H1 (cell line): ENCODE measurements at regions not wholly inside any gene's neighbourhood (a gene's known extent, or its start where the extent isn't known, plus 50 kb on each side); places are given as distances from the start of the nearest gene placed in this dataset.

ENCODE experiments used
- CTCF ChIA-PET: fragments of 300-600 bp; sonication (Branson Sonifier 250); formaldehyde crosslinking; loops from one replicate; lab custom pipeline; 2021; ENCODE audit not compliant: partially characterized antibody; lab: Charles Lee
- POLR2A ChIA-PET: fragments of 300-600 bp; sonication (Branson Sonifier 250); formaldehyde crosslinking; loops from one replicate; lab custom pipeline; 2021; ENCODE audit warnings: inconsistent platforms; ENCODE audit not compliant: partially characterized antibody; lab: Charles Lee
- DNase-seq, 2 experiments: peaks; one replicate each; pipeline versions ENCODE4 v3.0.0 to v3.0.0-alpha.2; 2010 to 2022; ENCODE audit warnings: low spot score in 2 of 2, low read depth in 1 of 2, mixed read lengths in 1 of 2
- FAIRE-seq: peaks from 2 replicates; lab custom pipeline; 2011; peaks lifted over from hg19 to GRCh38; lab: Jason Lieb, UNC
- H2AFZ ChIP-seq: 2 replicates; pipeline ENCODE4 v1.8.1; 2012; ENCODE audit warnings: low read length, inconsistent platforms
- H2AK5ac ChIP-seq: 2 replicates; pipeline ENCODE4 v1.6.1; 2013; ENCODE audit warnings: low read depth, low read length
- H2BK120ac ChIP-seq: replicated peaks from 2 replicates; pipeline ENCODE3; 2013; ENCODE audit warnings: low read depth, low read length, inconsistent platforms
- H2BK12ac ChIP-seq: 2 replicates; pipeline ENCODE4 v1.6.1; 2013; ENCODE audit warnings: low read depth, low read length
- H2BK15ac ChIP-seq: 2 replicates; pipeline ENCODE4 v1.6.1; 2013; ENCODE audit warnings: low read length
- H2BK20ac ChIP-seq: 2 replicates; pipeline ENCODE4 v1.6.1; 2013; ENCODE audit warnings: low read length
- H2BK5ac ChIP-seq: 2 replicates; pipeline ENCODE4 v1.6.1; 2013; ENCODE audit warnings: low read depth, low read length
- H3K14ac ChIP-seq: 2 replicates; pipeline ENCODE4 v1.6.1; 2013; ENCODE audit warnings: inconsistent platforms; ENCODE audit not compliant: insufficient read length
- H3K18ac ChIP-seq: 2 replicates; pipeline ENCODE4 v1.6.1; 2013; ENCODE audit warnings: low read length; ENCODE audit errors: extremely low read depth
- H3K23ac ChIP-seq: 2 replicates; pipeline ENCODE4 v1.6.1; 2013; ENCODE audit warnings: inconsistent platforms; ENCODE audit not compliant: insufficient read length
- H3K23me2 ChIP-seq: 2 replicates; pipeline ENCODE4 v1.6.1; 2013; ENCODE audit warnings: low read depth, low read length
- H3K27ac ChIP-seq: 2 replicates; pipeline ENCODE4 v1.6.1; 2011; ENCODE audit warnings: low read depth, low read length, inconsistent platforms
- H3K27me3 ChIP-seq, 4 experiments: replicated peaks in 1 of 4; 1 replicate in 1 of 4; 2 replicates in 3 of 4; pipeline versions ENCODE4 v1.6.1 to v1.8.1; 2011 to 2013; ENCODE audit warnings: low read length in 3 of 4, mild to moderate bottlenecking in 3 of 4, inconsistent platforms in 2 of 4, mixed read lengths in 2 of 4, moderate library complexity in 1 of 4; ENCODE audit not compliant: control insufficient read depth in 3 of 4, insufficient read depth in 3 of 4; ENCODE audit errors: extremely low read depth in 1 of 4
- H3K36me3 ChIP-seq, 4 experiments: 2 replicates each; pipeline versions ENCODE4 v1.6.1 to v1.8.1; 2011 to 2013; ENCODE audit warnings: mild to moderate bottlenecking in 4 of 4, low read length in 3 of 4, moderate library complexity in 2 of 4, control low read depth in 1 of 4, inconsistent platforms in 1 of 4; ENCODE audit not compliant: insufficient read depth in 4 of 4, control insufficient read depth in 2 of 4
- H3K4ac ChIP-seq: replicated peaks from 2 replicates; pipeline ENCODE3; 2013; ENCODE audit warnings: low read length, low read depth, mixed read lengths, inconsistent platforms; ENCODE audit not compliant: insufficient read length
- H3K4me1 ChIP-seq, 4 experiments: replicated peaks in 1 of 4; 1 replicate in 1 of 4; 2 replicates in 3 of 4; pipeline versions ENCODE4 v1.6.1 to v1.8.1; 2011 to 2013; ENCODE audit warnings: low read length in 3 of 4, inconsistent platforms in 2 of 4, mixed read lengths in 1 of 4; ENCODE audit not compliant: insufficient read depth in 4 of 4, control insufficient read depth in 3 of 4
- H3K4me2 ChIP-seq, 2 experiments: 2 replicates each; pipeline versions ENCODE4 v1.6.1 to v1.8.1; 2011 to 2013; ENCODE audit warnings: low read depth in 2 of 2, low read length in 2 of 2, control low read depth in 1 of 2, inconsistent platforms in 1 of 2, mild to moderate bottlenecking in 1 of 2; ENCODE audit not compliant: insufficient read depth in 1 of 2
- H3K4me3 ChIP-seq, 4 experiments: fragments of 200-600, 300-600 bp in 1 of 4; sonication (generic), shearing (Covaris generic), sonication (Bioruptor Twin) in 1 of 4; 2 replicates each; pipeline versions ENCODE4 v1.5.1 to v1.8.1; 2011 to 2016; ENCODE audit warnings: low read length in 4 of 4, low read depth in 3 of 4, control low read depth in 2 of 4, inconsistent platforms in 2 of 4, mild to moderate bottlenecking in 2 of 4, mixed read lengths in 1 of 4, moderate library complexity in 1 of 4; ENCODE audit not compliant: insufficient read depth in 2 of 4; ENCODE audit errors: extremely low read depth in 1 of 4
- H3K56ac ChIP-seq: replicated peaks from 2 replicates; pipeline ENCODE3; 2013; ENCODE audit warnings: low read depth, mild to moderate bottlenecking, mixed read lengths, low read length, inconsistent platforms; ENCODE audit not compliant: insufficient read length
- H3K79me1 ChIP-seq: 2 replicates; pipeline ENCODE4 v1.6.1; 2013; ENCODE audit warnings: low read depth, low read length, control low read depth
- H3K79me2 ChIP-seq, 2 experiments: 2 replicates each; pipeline versions ENCODE4 v1.6.1 to v1.8.1; 2012 to 2013; ENCODE audit warnings: low read length in 2 of 2, mild to moderate bottlenecking in 2 of 2, inconsistent platforms in 1 of 2; ENCODE audit not compliant: insufficient read depth in 2 of 2, control insufficient read depth in 1 of 2
- H3K9ac ChIP-seq, 4 experiments: replicated peaks in 1 of 4; 1 replicate in 1 of 4; 2 replicates in 3 of 4; pipeline versions ENCODE4 v1.6.1 to v1.8.1; 2011 to 2013; ENCODE audit warnings: low read depth in 3 of 4, low read length in 3 of 4, control low read depth in 2 of 4, mild to moderate bottlenecking in 2 of 4, moderate library complexity in 2 of 4, inconsistent platforms in 1 of 4; ENCODE audit errors: extremely low read depth in 1 of 4
- H3K9me3 ChIP-seq, 2 experiments: 2 replicates each; pipeline versions ENCODE4 v1.6.1 to v1.8.1; 2012 to 2013; ENCODE audit warnings: mild to moderate bottlenecking in 2 of 2, moderate library complexity in 2 of 2, control low read depth in 1 of 2, inconsistent platforms in 1 of 2, low read depth in 1 of 2, low read length in 1 of 2, mixed read lengths in 1 of 2; ENCODE audit not compliant: insufficient read depth in 2 of 2
- H4K20me1 ChIP-seq, 2 experiments: replicated peaks in 1 of 2; 2 replicates each; pipeline versions ENCODE3 to v1.8.1; 2011 to 2013; ENCODE audit warnings: inconsistent platforms in 2 of 2, low read length in 2 of 2, mild to moderate bottlenecking in 1 of 2; ENCODE audit not compliant: insufficient read depth in 2 of 2, control insufficient read depth in 1 of 2
- H4K5ac ChIP-seq: 2 replicates; pipeline ENCODE4 v1.6.1; 2013; ENCODE audit warnings: low read length, low read depth, mixed read lengths, inconsistent platforms; ENCODE audit not compliant: insufficient read length
- H4K8ac ChIP-seq: 2 replicates; pipeline ENCODE4 v1.8.0; 2013; ENCODE audit warnings: mild to moderate bottlenecking, moderate library complexity, low read length, inconsistent platforms; ENCODE audit not compliant: insufficient read depth; ENCODE audit errors: extremely low read depth
- H4K91ac ChIP-seq: replicated peaks from 2 replicates; pipeline ENCODE3; 2013; ENCODE audit warnings: low read length, mixed read lengths, inconsistent platforms; ENCODE audit not compliant: insufficient read length
- BACH1 ChIP-seq: IDR thresholded peaks from 2 replicates; pipeline ENCODE4 v1.6.1; 2012; ENCODE audit warnings: low read length, improper control_type of control experiment
- BRCA1 ChIP-seq: IDR thresholded peaks from 2 replicates; pipeline ENCODE4 v1.6.1; 2012; ENCODE audit warnings: low read depth, low read length, improper control_type of control experiment
- PHF8 ChIP-seq: fragments of 200-600 bp; sonication (generic); conservative IDR thresholded peaks from 2 replicates; pipeline ENCODE4 v1.7.1; 2012; ENCODE audit warnings: low read depth, mild to moderate bottlenecking, inconsistent platforms, low read length, moderate library complexity
- POLR2AphosphoS5 ChIP-seq: IDR thresholded peaks from 2 replicates; pipeline ENCODE4 v1.6.1; 2011; ENCODE audit warnings: low read depth, low read length
- RAD21 ChIP-seq, 2 experiments: IDR thresholded peaks in 1 of 2; conservative IDR thresholded peaks in 1 of 2; 2 replicates each; pipeline ENCODE4 v1.6.1; 2011; ENCODE audit warnings: low read depth in 2 of 2, low read length in 2 of 2, improper control_type of control experiment in 1 of 2, inconsistent platforms in 1 of 2, mild to moderate bottlenecking in 1 of 2, moderate library complexity in 1 of 2
- RXRA ChIP-seq: IDR thresholded peaks from 2 replicates; pipeline ENCODE4 v1.6.1; 2011; ENCODE audit warnings: low read depth, mild to moderate bottlenecking, low read length, moderate library complexity; ENCODE audit not compliant: insufficient read depth
- SAP30 ChIP-seq: fragments of 300-600 bp; sonication (generic); IDR thresholded peaks from 2 replicates; pipeline ENCODE4 v1.7.1; 2012; ENCODE audit warnings: low read length, moderate library complexity, mild to moderate bottlenecking, inconsistent platforms; ENCODE audit not compliant: insufficient read depth, insufficient replicate concordance
- TAF1 ChIP-seq: IDR thresholded peaks from 2 replicates; pipeline ENCODE4 v1.6.1; 2011; ENCODE audit warnings: mild to moderate bottlenecking, low read depth, low read length
- TBP ChIP-seq: IDR thresholded peaks from 2 replicates; pipeline ENCODE4 v1.6.1; 2011; ENCODE audit warnings: low read depth, low read length, improper control_type of control experiment
- TCF12 ChIP-seq: IDR thresholded peaks from 2 replicates; pipeline ENCODE4 v1.6.1; 2011; ENCODE audit warnings: low read depth, mild to moderate bottlenecking, low read length
- USF2 ChIP-seq: IDR thresholded peaks from 2 replicates; pipeline ENCODE4 v1.6.1; 2011; ENCODE audit warnings: low read length, improper control_type of control experiment
- ZNF274 ChIP-seq: IDR thresholded peaks from 2 replicates; pipeline ENCODE4 v1.7.0; 2012; ENCODE audit warnings: low read length, borderline replicate concordance; ENCODE audit errors: extremely low read depth
- WGBS, 2 experiments: shearing (Covaris generic) in 1 of 2; methylation state at CpG; one replicate each; pipeline versions ENCODE4 v1.1.6 to v1.1.7; 2013 to 2015; ENCODE audit warnings: low lambda C conversion rate in 2 of 2, mixed read lengths in 2 of 2, inconsistent platforms in 1 of 2, low coverage in 1 of 2, missing lambda C conversion rate in 1 of 2; ENCODE audit not compliant: insufficient replicate concordance in 2 of 2, insufficient coverage in 1 of 2, insufficient read length in 1 of 2; ENCODE audit errors: extremely low coverage in 1 of 2, missing lambda C conversion rate in 1 of 2; 5-methylcytosine and 5-hydroxymethylcytosine counted together

- Histone ChIP-seq H3K4me3 (no peak overlapping the region), H4K20me1 (no peaks in the 10 kb centered on the region), H3K9me3 (peaks cover 0 to 4% of the 10 kb centered on the region in 2 experiments; a peak in 1 of 4 replicates), H3K18ac (no peak overlapping the region), H3K4ac (no peak overlapping the region), H3K23me2 (no peaks in the 10 kb centered on the region), H3K27ac (no peak overlapping the region), H3K23ac (no peak overlapping the region), H3K9ac (no peak overlapping the region), H3K56ac (no peak overlapping the region), H3K79me1 (no peaks in the 10 kb centered on the region), H2BK20ac (no peak overlapping the region), H4K5ac (no peak overlapping the region), H2BK120ac (no peak overlapping the region), H2BK5ac (no peak overlapping the region), H2BK15ac (no peak overlapping the region), H4K8ac (no peak overlapping the region), H3K4me2 (no peak overlapping the region), H3K4me1 (no peaks in the 10 kb centered on the region), H3K36me3 (no peaks in the 10 kb centered on the region), H3K14ac (no peak overlapping the region), H3K27me3 (no peaks in the 10 kb centered on the region), H4K91ac (no peak overlapping the region), H2AK5ac (no peak overlapping the region), H2AFZ (no peak overlapping the region), H2BK12ac (no peak overlapping the region), H3K79me2 (no peaks in the 10 kb centered on the region)
- 93% methylated on average over 9 of the region's 10 CpGs; no CpG with 5 or more reads in 1 of the 2 experiments for WGBS, 2 experiments
- ChIA-PET CTCF (interaction anchor here (0.9 to 1.2 kb wide), 3 partner anchors 12 to 27 kb away, joined by 3 to 4 read pairs (median 3); no protein-coding TSS in a partner anchor), POLR2A (no interaction called here)
- TF ChIP-seq TCF12, result no peak
- TF ChIP-seq TBP, result no peak
- no peak for TF ChIP-seq USF2
- no peak for TF ChIP-seq RAD21 (IDR thresholded peaks at IDR 0.05 in 1 of 2, conservative IDR thresholded peaks at IDR 0.05 in 1 of 2; ENCODE audit: low read depth in 2 of 2, low read length in 2 of 2)
- TF ChIP-seq BRCA1, result no peak
- TF ChIP-seq PHF8, result no peak
- no peak for TF ChIP-seq POLR2AphosphoS5
- TF ChIP-seq RXRA, result no peak
- TF ChIP-seq ZNF274, result no peak
- no peak for TF ChIP-seq SAP30
- no peak for TF ChIP-seq BACH1
- TF ChIP-seq TAF1, result no peak
- DNase-seq (no peak), FAIRE-seq (no peak)
Measured at GRCh38 chr13:84961023-84961422, 838.2 kb downstream of the SLITRK6 start.
